Colonic mucosa (tissue), 4 donors: ENCODE measurements at regions not wholly inside any gene's neighbourhood (a gene's known extent, or its start where the extent isn't known, plus 50 kb on each side); places are given as distances from the start of the nearest gene placed in this dataset.
A peak's percentile ranks its signal among the peaks of the same experiment; 100 is the strongest.

Source experiments
- DNase-seq: peaks from one replicate; pipeline ENCODE4 v3.0.0-alpha.2; 2020
- H3K27ac ChIP-seq: fragments of 200-600 bp; one replicate; pipeline ENCODE4 v1.8.0; 2021
- H3K27me3 ChIP-seq: fragments of 200-600 bp; one replicate; pipeline ENCODE4 v1.8.0; 2021
- H3K36me3 ChIP-seq: fragments of 200-600 bp; one replicate; pipeline ENCODE4 v1.8.0; 2021
- H3K4me1 ChIP-seq: fragments of 200-600 bp; one replicate; pipeline ENCODE4 v1.8.0; 2021; ENCODE audit warnings: mild to moderate bottlenecking
- H3K4me3 ChIP-seq: fragments of 200-600 bp; one replicate; pipeline ENCODE4 v1.8.0; 2021
- H3K9ac ChIP-seq, 2 donors: one replicate each; pipeline ENCODE4 v1.7.0; 2013; ENCODE audit warnings: control low read depth in 2 of 2, low read depth in 2 of 2, low read length in 2 of 2
- H3K9me3 ChIP-seq: fragments of 200-600 bp; one replicate; pipeline ENCODE4 v1.8.0; 2021
- intact Hi-C: fragments of 100-400 bp; cut with DNase I; formaldehyde crosslinking; loops from one replicate; pipeline ENCODE4 v1.14.1; 2022
- TF ChIP-seq, protein P1 (sequence below): fragments of 200-600 bp; IDR thresholded peaks from one replicate; pipeline ENCODE4 v1.8.0; 2022; ENCODE audit warnings: antibody characterized with exemption, mild to moderate bottlenecking
- donor health status: healthy.
- donor health status: DM: no; HTN: no; CAD: no.
- donor health status: DM: no; HTN: no; CAD: no.

- Histone ChIP-seq H3K4me1 (no peaks in the 10 kb centered on the region), H3K27ac (no peak overlapping the region), H3K36me3 (no peaks in the 10 kb centered on the region), H3K9ac (no peak overlapping the region), H3K4me3 (no peak overlapping the region), H3K9me3 (no peaks in the 10 kb centered on the region), H3K27me3 (no peaks in the 10 kb centered on the region)
- DNase-seq = no peak
- intact Hi-C loops = no loop called here
- TF ChIP-seq, protein P1, sequence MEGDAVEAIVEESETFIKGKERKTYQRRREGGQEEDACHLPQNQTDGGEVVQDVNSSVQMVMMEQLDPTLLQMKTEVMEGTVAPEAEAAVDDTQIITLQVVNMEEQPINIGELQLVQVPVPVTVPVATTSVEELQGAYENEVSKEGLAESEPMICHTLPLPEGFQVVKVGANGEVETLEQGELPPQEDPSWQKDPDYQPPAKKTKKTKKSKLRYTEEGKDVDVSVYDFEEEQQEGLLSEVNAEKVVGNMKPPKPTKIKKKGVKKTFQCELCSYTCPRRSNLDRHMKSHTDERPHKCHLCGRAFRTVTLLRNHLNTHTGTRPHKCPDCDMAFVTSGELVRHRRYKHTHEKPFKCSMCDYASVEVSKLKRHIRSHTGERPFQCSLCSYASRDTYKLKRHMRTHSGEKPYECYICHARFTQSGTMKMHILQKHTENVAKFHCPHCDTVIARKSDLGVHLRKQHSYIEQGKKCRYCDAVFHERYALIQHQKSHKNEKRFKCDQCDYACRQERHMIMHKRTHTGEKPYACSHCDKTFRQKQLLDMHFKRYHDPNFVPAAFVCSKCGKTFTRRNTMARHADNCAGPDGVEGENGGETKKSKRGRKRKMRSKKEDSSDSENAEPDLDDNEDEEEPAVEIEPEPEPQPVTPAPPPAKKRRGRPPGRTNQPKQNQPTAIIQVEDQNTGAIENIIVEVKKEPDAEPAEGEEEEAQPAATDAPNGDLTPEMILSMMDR = no peak
Observed at GRCh38 chr9:14014218-14014617, 299.7 kb downstream of the NFIB start.

GRCh38 chr9:14011799-14012560, 302.0 kb downstream of the NFIB start:
- Histone ChIP-seq H3K27ac (no peak overlapping the region), H3K4me1 (no peaks in the 10 kb centered on the region), H3K9ac (no peak overlapping the region), H3K36me3 (no peaks in the 10 kb centered on the region), H3K4me3 (no peak overlapping the region), H3K9me3 (no peaks in the 10 kb centered on the region), H3K27me3 (no peaks in the 10 kb centered on the region)
- intact Hi-C loops = no loop called here
- TF ChIP-seq, protein P1 = no peak
- no peak for DNase-seq

DNA sequence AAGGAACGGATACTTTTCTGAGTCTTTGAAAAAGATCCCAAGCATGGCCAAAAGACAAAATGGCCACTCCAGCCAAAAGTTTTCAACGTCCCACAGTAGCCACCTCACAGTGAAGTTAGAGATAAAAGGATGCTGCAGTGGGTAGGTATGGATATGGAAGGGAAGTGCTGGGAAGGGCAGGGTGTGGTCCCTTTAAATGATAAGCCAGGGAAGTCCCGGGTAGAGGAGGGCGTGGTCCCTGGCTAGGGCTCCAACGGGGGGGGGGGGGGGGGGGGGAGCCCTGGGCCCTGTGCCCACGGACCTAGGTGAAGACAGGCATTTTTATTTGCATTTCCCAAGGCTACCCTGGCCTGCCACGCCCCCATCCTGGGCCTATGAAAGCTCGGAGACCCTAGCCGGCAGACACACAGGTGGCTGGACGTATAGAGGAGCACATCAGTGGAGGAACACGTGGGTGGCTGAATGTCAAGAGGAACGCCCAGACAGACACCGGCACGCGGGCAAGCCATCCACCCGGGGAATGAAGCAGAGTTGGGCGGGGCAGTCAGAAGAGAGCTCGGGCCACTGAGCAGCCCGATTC, 306.7 kb downstream of the NFIB start:
- DNase-seq = peak; percentile 25
- Histone ChIP-seq H3K27ac (no peak overlapping the region), H3K27me3 (no peaks in the 10 kb centered on the region), H3K4me3 (no peak overlapping the region), H3K9me3 (no peaks in the 10 kb centered on the region), H3K36me3 (no peaks in the 10 kb centered on the region), H3K4me1 (no peaks in the 10 kb centered on the region), H3K9ac (no peak overlapping the region)
- intact Hi-C loops = no loop called here
- TF ChIP-seq, protein P1 = no peak

- Histone ChIP-seq H3K27me3 (no peaks in the 10 kb centered on the region), H3K9ac (no peak overlapping the region), H3K4me3 (no peak overlapping the region), H3K4me1 (no peaks in the 10 kb centered on the region), H3K9me3 (no peaks in the 10 kb centered on the region), H3K36me3 (no peaks in the 10 kb centered on the region), H3K27ac (no peak overlapping the region)
- DNase-seq = no peak
- intact Hi-C loops = no loop called here
- TF ChIP-seq, protein P1 = no peak
Observed at GRCh38 chr9:14006386-14007187, 307.4 kb downstream of the NFIB start.

DNA sequence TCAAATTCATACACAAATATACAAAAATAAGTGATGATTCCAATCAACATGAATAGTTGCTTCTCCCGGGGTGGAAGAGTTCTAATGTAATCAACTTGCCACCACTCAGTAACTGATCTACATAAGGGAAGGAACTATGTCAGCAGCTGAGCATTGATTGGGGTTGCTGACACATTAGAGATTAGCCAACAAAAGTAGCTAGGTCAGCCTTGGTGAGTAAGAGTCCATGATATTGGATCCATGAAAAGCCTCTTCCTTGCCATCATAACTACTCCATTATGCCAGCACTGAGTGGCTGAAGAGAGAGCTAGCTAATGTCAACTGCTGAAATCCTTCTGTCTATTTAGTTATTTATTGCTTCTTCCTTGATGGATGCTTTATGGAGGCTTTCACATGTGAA, 309.8 kb downstream of the NFIB start:
- no peaks in the 10 kb centered on the region for H3K36me3 ChIP-seq
- no peaks in the 10 kb centered on the region for H3K4me1 ChIP-seq
- H3K4me3 ChIP-seq = no peak overlapping the region
- no peaks in the 10 kb centered on the region for H3K27me3 ChIP-seq
- TF ChIP-seq, protein P1 = no peak
- no peak overlapping the region for H3K9ac ChIP-seq
- no peaks in the 10 kb centered on the region for H3K9me3 ChIP-seq
- DNase-seq = no peak
- intact Hi-C loops = no loop called here
- no peak overlapping the region for H3K27ac ChIP-seq
